ENCODE measurements at regions not wholly inside any gene's neighbourhood (a gene's known extent, or its start where the extent isn't known, plus 50 kb on each side); places are given as distances from the start of the nearest gene placed in this dataset.
"Not testable (repeated sequence)": the region's sequence is repeated elsewhere in the genome, so short reads cannot be mapped to it uniquely, and the experiment has no call there.

DNA sequence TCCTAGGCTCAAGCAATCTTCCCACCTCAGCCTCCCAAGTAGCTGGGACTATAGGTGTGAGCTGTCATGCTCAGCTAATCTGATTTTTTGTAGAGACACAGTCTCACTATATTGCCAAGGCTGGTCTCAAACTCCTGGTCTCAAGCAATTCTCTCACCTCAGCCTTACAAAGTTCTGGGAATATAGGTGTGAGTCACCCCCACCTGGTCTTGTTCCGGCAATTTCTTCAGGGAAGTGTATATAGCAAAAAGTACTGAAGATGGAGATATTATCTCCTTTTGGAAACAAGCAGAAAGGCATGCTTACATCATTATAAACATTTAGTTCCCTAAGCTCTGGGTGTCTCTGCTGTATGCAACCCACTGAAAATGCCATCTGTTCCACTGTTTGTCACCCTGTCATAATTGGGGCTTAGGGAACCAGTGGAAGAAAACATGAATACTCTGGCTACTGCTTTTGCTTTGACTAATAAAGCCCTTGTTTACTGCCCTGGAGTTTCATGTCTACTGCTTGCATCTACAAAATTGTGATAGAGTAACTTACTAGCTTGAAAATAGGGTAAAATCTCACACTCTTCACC lies 940.2 kb downstream of the GALC start:
- no peak for DNase-seq (ENCODE audit: low read depth in 2 of 2)

DNA sequence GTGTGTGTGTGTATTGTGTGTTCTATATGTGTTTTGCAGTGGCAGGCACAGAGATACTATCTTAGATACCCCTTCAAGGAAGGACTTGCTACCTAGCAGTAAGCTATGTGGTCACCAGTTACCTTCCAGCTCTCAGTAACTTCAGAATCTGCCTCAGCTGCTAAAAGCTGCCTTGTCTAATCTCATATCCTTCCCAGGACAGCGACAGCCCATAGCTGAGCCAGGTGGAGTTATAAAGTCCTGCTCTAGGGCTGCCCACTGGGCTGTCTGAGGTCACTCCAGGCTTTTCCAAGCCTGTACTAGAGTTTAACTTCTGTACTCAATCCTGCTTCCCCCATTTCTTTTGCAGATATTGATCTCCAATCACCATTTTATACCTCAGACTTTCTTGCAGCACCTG lies 942.6 kb downstream of the GALC start:
- no peak for DNase-seq (ENCODE audit: low read depth in 2 of 2)

DNA sequence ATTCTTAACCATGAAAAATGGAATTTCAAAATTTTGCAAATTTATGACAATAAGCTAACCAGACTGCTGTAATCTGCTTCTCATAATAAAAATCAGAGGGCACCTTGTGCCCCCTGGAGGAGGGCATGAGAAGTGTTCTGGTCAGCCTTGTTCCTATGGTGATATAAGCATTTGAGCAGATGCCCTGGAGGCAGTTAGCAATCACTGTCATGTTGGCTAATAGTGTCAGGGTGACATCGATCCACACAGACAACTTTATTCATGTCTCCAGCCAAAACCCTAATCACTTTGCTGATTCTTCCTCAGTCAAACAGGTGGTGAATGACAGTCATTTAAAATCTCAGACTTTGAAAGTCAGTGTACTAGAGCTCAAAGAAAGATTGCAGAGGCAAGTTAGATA lies 943.0 kb downstream of the GALC start:
- no peak for DNase-seq (ENCODE audit: low read depth in 2 of 2)

DNA sequence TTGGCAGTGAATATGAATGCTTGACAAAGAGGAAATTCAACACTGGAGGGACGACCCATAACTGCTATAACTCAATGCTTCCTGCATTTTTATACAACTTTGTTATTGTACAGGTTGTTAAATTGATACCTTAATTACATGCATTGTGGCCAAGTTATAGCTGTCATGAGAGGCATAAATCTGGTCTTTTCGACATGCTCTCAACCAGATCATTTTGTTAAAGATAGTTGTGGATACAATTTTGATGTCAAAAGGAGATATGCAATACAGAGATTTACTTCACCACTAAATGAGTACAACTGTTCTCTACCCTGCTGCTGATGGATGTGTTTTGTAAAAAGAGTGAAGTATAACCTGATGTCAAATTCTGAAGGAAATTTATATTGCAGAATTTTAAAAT lies 946.0 kb downstream of the GALC start:
- DNase-seq (ENCODE audit: low read depth in 2 of 2): no peak

DNA sequence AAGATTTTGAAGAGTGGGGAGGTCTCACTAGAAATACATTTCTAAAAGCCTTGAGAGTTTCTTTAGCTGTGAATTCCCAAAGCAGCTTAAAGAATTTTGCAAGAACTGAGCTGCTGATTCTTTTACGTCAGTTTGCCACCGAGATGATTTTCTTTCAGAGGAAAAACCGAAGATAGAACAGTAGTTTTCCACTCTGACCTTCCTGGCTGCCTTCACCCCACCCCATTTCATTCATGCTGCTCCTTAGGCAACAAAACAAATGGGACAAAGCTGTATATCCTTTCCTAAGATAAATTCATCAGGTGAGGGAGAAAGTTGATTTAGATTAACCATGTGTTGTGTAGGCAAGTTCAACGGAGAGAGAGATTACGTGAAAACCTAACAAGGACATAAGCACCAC lies 947.0 kb downstream of the GALC start:
- no peak for DNase-seq (ENCODE audit: low read depth in 2 of 2)

DNA sequence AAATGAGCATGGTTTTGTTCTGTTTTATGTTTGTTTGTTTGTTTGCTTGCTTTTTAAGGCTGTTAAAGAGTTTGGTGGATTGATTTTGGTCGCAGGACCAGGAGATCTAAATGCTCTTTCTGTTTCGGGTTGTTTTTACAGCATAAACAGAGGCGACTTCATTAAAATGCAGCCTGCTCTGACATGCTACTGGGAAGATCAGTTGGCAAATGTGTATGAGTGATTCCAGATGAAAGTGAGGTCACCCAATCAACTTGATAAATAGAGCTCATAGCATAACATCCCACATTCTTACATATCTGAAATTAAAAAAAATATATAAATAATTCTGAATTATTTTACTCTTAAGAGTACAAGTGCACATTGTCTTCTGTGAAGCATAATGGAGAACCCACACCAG lies 947.7 kb downstream of the GALC start:
- no peak for DNase-seq (ENCODE audit: low read depth in 2 of 2)

DNA sequence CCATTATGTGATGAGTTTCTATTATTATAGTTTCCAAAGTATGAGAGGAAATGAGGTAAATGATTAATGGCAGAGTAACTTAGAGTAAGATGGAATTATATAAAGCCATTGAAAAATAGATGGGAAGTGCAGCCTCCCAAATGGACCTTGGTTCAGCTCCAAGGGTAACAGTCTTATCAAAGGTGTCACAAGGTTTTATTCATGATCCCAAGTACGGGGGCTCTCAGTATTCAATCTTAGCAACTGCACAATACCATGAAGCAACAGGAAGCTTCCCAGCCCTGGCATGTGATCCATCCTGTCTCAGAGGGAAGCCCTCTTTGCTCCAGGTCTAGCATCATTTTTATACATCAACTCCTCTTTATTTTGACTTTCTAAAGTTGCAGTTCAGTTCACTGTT lies 948.2 kb downstream of the GALC start:
- DNase-seq (ENCODE audit: low read depth in 2 of 2): no peak

DNA sequence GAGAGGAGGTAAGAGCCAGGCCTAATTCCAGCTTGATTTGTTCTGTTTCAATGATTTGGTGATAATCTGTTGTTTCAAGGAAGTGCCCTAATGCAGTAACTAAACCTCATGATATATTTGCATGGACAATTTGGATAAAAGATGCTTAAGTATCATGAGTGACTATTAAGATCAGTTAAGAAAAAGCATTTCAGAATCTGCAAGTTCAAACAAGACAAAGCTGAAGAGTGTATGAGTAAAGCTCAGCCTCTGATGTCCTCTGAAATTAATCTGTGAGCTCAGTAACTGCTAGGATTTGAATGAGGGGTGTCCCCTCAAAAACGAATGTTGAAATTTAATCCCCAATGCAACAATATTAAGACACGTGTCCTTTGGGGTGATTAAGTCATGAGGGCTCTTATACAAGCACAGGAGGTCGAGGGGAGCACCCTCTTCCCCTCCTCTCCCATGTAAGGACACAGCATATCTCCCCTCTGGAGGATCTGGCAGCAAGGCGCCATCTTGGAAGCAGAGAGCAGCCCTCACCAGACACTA lies 949.2 kb downstream of the GALC start:
- no peak for DNase-seq (ENCODE audit: low read depth in 2 of 2)

DNA sequence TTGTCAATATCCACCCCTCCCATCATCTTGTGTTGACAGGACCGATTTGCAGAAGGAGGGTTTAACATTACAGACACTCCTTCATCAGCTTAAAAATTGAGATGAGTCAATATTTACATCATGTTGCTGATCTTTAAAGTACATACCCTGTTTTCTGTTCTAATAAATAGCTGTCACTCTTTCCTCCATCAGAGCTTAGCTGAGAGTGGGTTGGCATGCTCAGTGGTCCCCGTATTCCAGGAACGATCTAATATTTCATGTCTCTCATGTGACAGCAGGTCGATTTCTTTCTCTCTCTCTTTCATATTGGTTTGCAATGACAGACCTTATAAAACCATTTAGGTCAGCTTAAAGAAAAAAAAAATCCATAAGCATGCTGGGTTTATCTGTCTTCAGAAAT lies 950.6 kb downstream of the GALC start:
- no peak for DNase-seq (ENCODE audit: low read depth in 2 of 2)

DNA sequence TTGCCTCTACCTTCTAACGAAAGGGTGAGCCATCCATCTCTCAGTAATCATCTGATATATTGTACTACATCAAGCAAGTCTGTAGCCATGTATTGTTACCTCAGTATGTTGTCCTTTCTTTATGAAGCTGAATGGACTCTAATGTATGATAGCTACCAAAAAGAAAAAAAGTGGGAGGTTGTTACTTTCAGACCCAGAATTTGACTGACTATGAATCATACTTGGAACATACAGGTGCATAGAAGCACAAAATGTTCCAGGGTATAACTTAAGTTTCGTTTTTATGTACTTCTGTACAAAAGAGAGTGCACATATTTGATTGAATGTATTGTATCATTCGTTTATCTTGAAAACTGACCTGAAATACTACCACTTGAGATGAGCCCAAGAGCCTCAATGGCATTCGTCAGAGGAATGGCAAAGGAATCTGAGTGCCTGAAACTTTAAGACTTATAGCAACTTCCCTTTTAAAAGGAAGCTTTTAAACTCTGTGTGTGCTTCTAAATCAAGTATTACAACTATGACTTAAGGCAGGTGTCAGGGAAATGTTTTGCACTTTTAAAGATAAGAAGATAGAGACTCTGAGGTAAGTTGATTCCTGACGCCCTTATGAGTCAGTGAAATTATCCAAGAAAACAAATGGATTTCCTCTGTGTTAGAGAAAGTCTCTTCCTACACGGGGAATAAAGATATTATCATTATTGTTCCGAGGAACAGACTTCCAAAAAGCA lies 951.5 kb downstream of the GALC start:
- DNase-seq (ENCODE audit: low read depth in 2 of 2): no peak

DNA sequence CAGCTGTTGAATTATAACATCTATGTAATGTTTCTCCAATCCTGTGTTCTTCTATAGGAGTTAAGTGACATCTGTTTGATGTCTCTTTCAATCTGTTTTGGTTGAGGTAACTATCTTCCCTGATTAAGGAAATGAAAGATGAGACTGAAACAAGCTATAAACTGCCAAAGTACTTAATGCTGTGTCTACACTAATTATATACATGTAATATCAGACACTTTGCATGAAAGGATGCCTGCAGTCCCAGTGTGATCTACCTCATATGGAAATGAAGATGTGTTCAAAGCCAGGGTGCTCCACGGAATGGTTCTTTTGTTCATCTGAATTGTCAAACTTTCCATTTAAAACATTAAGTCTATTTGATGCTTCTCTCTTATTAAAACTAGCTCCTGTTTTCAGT lies 958.3 kb downstream of the GALC start:
- no peak for DNase-seq (ENCODE audit: low read depth in 2 of 2)

DNA sequence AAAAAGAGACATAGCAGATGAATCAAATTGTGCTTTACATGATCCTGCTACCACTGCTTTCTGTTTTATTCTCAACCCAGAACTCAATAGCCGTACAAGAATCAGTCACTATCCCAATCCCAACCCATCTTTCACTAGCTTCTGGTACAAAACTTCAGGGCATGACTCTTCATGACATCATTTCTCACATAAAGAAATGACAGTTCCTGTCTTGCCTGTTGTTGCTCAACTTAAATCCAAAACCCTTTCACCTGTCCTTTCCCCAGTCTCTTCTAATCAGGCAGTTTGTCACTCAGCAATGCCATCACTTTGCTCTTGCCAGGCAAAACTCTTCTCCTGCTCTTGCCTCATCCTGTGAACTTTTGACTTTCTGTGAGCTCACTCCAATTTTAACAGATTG lies 962.8 kb downstream of the GALC start:
- no peak for DNase-seq (ENCODE audit: low read depth in 2 of 2)

DNA sequence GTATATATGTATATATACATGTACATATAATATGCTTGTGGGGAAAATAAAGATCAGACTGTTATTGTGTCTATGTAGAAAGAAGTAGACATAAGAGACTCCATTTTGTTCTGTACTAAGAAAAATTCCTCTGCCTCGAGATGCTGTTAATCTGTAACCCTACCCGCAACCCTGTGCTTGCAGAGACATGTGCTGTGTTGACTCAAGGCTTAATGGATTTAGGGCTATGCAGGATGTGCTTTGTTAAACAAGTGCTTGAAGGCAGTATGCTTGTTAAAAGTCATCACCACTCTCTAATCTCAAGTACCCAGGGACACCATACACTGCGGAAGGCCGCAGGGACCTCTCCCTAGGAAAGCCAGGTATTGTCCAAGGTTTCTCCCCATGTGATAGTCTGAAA lies 972.9 kb downstream of the GALC start:
- DNase-seq (ENCODE audit: low read depth in 2 of 2): not testable (repeated sequence)

DNA sequence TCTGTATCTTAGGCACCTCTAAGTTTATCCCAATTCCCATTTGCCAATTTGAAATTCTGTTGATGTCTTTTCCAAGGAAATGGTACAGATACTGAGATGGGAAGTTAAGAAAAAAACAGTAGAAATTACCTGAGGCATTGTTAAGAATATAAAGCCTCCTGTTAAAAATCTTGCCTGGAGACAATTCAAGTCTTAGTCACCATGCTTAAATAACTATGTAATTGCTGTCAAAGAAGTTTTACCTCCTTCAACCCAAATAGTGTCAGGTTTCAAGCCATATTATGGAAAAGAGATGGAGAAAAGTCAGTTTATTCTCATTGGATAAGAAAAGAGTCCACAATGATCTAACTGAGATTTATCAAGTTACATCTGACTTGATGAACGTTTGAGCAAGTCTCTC lies 974.7 kb downstream of the GALC start:
- no peak for DNase-seq (ENCODE audit: low read depth in 2 of 2)

DNA sequence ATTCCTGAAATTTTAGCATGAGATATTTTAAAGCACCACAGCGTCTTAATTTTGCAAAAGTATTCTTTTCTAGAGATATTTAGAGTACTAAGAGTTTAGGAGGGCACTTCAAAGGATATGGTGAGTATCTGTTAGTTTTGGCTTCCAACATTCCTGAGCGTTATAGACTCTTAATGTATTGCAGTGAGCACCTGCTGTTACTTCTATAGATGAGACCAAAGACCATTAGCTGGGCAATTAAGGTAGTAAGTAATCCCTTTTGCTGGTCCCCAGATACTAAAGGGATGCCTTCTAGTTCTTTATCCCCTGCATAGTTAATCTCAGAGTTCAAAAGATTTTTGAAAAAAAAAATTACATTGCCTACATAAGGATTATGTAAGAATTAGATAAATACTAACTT lies 975.6 kb downstream of the GALC start:
- no peak for DNase-seq (ENCODE audit: low read depth in 2 of 2)

DNA sequence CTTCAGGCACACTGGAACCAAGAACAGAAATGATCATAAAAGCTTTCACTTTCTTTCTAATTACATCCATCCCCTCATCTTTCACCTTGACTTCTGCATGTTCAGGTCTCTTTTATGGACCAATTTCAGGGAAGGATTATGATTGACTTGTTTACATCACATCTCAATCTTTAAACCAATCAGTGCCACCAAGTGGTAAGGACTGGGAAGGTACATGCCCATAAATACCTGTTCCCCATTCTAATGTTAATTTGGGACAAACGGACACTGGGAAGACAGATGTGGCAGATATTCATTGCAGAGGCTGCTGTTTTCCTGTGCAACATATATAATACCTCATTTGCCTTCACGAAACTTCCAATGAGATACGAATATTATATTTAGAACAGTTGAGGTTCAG lies 978.1 kb downstream of the GALC start:
- no peak for DNase-seq (ENCODE audit: low read depth in 2 of 2)

DNA sequence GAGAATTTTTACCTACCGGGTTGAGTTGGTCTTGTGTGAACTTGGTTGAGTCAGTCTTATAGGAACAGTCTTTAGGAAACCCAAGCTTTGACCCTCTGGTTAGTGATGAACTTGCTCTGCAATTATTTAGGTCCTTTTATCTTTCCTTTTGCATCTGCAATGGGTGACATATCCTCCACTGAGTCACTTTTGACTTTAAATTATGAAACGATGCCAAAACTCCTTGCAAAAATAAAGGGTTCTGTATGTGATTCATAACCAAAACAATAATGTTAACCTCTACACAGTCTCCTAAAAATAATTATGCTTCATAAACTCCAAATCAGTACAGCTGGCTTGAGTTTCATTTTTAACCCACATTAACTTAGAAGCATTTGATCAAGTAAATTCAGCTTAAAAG lies 979.4 kb downstream of the GALC start:
- no peak for DNase-seq (ENCODE audit: low read depth in 2 of 2)

DNA sequence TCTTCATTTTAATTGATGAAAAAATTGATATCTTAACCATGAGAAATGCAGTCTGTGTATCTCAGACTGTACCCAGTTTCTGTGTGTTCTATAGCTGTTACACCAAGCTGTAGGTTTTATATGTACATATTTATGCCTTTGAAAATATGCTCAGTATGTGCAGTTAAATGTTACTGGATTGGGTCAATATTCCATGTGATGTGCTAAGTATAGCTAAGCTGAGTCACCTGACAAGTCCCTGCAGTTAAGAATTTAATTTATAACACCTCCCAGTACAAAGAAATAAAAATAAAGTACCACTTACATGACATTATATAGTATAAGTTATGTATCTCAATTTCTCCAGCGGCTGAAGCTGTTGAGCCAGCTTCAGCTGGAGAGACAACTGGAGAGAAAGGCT lies 984.0 kb downstream of the GALC start:
- no peak for DNase-seq (ENCODE audit: low read depth in 2 of 2)

DNA sequence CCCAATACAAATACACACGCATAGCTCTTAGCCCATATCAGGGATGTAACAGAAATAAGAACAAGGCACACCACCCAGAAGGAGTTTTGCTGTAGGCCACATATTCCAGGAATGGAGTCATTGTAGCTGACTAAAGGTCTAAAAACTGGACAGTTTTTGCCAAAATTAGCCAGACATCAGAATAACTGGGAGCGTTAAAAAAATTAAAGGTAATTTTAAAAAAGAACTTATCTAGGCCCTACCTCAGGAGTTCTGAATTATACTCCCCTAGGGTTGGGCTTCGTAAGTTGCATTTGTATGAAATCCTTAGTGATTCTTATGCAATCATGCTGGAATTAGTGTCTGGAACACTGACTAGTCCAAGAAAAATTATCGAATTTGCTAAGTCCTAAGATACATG lies 987.7 kb downstream of the GALC start:
- no peak for DNase-seq (ENCODE audit: low read depth in 2 of 2)

DNA sequence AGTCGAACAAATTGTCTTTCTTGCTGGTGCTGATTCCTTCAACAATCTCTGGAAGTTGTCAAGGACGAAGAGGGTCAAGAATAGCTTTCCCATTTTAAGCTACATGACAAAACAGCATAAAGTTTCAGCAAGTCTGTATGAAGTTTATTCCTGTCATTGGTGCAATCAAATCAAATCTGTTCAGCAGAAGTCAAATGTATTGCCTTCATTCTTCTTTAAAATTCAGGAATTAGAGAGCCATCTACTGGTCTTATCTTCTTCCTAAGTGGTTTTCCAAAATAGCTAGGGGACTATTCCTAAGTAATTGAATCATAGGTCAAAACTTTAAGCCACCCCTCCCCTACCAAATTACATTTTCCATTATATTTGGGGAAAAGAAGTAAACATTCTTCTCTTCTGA lies 990.2 kb downstream of the GALC start:
- DNase-seq (ENCODE audit: low read depth in 2 of 2): no peak

DNA sequence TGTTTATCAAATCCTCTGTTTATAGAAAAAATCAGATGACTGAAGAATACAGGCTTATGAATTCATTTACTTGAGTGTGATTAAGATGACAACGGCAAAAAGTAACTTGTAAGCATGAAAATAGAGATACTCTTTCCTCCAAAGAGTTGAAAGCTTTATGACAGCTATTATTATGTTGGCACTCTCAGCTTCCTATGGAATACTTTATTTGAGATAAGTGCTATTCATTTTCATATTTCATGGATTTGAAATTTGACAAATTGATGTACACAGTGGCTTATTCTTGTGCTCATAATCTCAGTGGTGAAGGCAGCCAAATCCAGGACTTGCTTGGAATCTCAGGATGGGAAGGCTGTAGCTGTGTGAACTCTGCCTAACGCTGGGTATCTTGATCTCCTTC lies 991.6 kb downstream of the GALC start:
- no peak for DNase-seq (ENCODE audit: low read depth in 2 of 2)

DNA sequence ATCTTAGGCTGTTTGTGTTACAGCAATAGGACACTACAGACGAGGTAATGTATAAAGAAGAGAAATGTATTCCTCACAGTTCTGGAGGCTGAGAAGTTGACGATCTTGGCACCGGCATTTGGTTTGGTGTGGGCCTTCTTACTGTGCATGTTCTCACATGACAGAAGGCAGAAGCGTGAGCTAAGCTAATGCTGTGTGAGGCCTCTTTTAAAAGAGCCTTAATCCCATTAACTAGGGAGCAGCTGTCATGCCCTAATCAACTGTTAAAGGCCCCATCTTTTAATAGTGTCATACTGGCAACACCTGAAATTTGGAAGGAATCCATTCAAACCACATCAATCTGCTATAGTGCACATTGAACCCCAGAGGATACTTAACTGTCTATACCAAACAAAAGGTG lies 992.9 kb downstream of the GALC start:
- DNase-seq (ENCODE audit: low read depth in 2 of 2): no peak

DNA sequence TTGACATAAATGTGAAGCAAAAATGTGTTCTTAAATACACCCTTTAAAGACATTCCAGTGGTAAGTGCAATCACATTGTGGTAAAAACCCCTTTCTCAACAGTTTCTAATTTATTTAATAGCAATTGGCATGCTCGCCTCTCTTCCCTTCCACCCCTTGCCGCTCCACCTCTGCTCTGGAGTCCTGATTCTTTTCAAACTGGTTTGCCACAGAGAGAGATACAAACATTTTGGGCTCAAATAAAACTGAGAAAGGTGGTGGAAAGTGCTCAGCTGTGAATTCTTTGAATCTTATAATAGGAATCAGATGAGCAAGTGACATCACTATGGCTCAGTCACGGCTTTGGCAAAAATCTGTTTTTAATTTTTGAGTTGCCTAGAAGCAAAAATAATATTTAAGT lies 993.9 kb downstream of the GALC start:
- no peak for DNase-seq (ENCODE audit: low read depth in 2 of 2)

DNA sequence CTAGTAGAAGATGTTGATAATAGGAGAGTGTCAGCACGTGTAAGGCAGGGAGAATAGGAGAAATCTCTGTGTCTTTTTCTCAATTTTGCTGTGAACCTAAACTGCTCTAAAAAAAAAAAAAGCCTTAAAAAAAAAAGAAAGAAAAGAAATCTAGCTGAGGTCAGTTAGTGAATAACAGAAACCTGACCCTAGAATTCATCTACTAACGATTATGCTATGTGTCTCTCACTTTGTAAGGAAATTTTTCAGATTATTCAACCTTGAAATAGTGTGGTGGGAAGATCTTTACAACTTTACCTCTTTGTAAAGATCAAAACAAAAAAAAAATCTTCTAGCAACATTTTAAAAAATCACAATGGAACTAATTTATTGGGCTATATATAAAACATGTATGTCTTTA lies 995.7 kb downstream of the GALC start:
- no peak for DNase-seq (ENCODE audit: low read depth in 2 of 2)

All from stimulated activated CD4-positive, alpha-beta T cell treated with anti-CD3 and anti-CD28 coated beads, Interleukin-4, amount 100 ng/mL, for 48 hours (primary cell).